ENCODE measurements at regions not wholly inside any gene's neighbourhood (a gene's known extent, or its start where the extent isn't known, plus 50 kb on each side); places are given as distances from the start of the nearest gene placed in this dataset.

GRCh38 chr2:184463102-184463865 is 135.0 kb upstream of the ZNF804A start:
- no peaks in the 10 kb centered on the region for H3K9me3 ChIP-seq (ENCODE audit: control insufficient read depth, low read depth, low read length)
- H3K27ac ChIP-seq (ENCODE audit: low read length): peak overlapping the region; percentile 78
- peak overlapping the region; percentile 10 for H3K4me3 ChIP-seq (ENCODE audit: low read length)
- peaks cover 8% of the 10 kb centered on the region for H3K4me1 ChIP-seq (ENCODE audit: control insufficient read depth, insufficient read depth, low read length)
- no CpG with 5 or more reads among the region's 4 CpGs for WGBS (ENCODE audit: insufficient coverage, low lambda C conversion rate)
- H3K27me3 ChIP-seq (ENCODE audit: control insufficient read depth, insufficient read depth, low read length): no peaks in the 10 kb centered on the region
- no peaks in the 10 kb centered on the region for H3K36me3 ChIP-seq (ENCODE audit: control insufficient read depth, insufficient read depth, low read length)
- DNase-seq: peak; percentile 82 to 94

GRCh38 chr2:184463866-184464248 is 134.5 kb upstream of the ZNF804A start:
- peaks cover 8% of the 10 kb centered on the region for H3K4me1 ChIP-seq (ENCODE audit: control insufficient read depth, insufficient read depth, low read length)
- DNase-seq: no peak
- H3K36me3 ChIP-seq (ENCODE audit: control insufficient read depth, insufficient read depth, low read length): no peaks in the 10 kb centered on the region
- H3K27me3 ChIP-seq (ENCODE audit: control insufficient read depth, insufficient read depth, low read length): no peaks in the 10 kb centered on the region
- H3K4me3 ChIP-seq (ENCODE audit: low read length): no peak overlapping the region
- no peaks in the 10 kb centered on the region for H3K9me3 ChIP-seq (ENCODE audit: control insufficient read depth, low read depth, low read length)
- WGBS (ENCODE audit: insufficient coverage, low lambda C conversion rate): 0% methylated on average over 1 of the region's 1 CpG
- H3K27ac ChIP-seq (ENCODE audit: low read length): peak overlapping the region; percentile 19

DNA sequence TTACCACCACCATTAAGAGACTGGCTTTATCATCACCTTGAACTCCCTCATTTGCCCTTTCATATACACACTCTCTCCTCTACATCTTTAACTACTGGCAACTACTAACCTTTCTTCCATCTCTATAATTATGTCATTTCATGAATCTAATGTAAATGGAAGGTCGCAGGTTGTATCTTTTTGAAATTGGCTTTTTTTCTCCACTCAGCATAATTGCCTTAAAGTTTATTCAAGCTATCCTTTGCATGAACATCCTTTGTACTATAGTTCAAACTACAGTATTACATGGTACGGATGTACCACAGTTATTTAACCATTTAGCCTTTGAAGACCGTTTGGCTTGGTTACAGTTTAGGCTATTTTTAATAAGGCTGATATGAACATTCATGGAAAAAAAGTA is 129.5 kb upstream of the ZNF804A start:
- H3K4me3 ChIP-seq (ENCODE audit: low read length): no peak overlapping the region
- H3K27ac ChIP-seq (ENCODE audit: low read length): no peak overlapping the region
- no peaks in the 10 kb centered on the region for H3K9me3 ChIP-seq (ENCODE audit: control insufficient read depth, low read depth, low read length)
- no peaks in the 10 kb centered on the region for H3K36me3 ChIP-seq (ENCODE audit: control insufficient read depth, insufficient read depth, low read length)
- H3K4me1 ChIP-seq (ENCODE audit: control insufficient read depth, insufficient read depth, low read length): peaks cover 4% of the 10 kb centered on the region
- no peak for DNase-seq
- no peaks in the 10 kb centered on the region for H3K27me3 ChIP-seq (ENCODE audit: control insufficient read depth, insufficient read depth, low read length)
- WGBS (ENCODE audit: insufficient coverage, low lambda C conversion rate): no CpG with 5 or more reads among the region's 3 CpGs

DNA sequence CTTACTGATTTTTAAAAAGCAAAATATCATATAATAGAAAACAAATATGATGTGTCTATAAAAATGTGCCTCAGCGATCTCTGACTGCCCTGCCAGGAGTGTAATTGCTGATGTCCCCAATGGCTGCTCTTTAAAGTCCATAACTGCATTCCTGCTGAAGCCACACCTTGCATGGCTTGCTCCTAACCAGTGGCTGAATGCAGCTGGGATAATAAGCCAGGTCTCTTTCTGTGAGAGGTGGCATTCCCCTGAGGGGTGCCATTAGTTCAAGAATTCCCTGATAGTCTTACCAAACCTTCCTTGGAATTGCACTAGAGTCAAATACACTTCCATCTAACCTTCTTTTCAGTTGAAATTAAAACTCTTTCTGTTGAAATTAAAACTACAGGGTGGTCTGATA is 125.8 kb upstream of the ZNF804A start:
- Histone ChIP-seq H3K36me3 (ENCODE audit: control insufficient read depth, insufficient read depth, low read length) (no peaks in the 10 kb centered on the region), H3K27ac (ENCODE audit: low read length) (no peak overlapping the region), H3K27me3 (ENCODE audit: control insufficient read depth, insufficient read depth, low read length) (no peaks in the 10 kb centered on the region), H3K9me3 (ENCODE audit: control insufficient read depth, low read depth, low read length) (no peaks in the 10 kb centered on the region), H3K4me1 (ENCODE audit: control insufficient read depth, insufficient read depth, low read length) (no peaks in the 10 kb centered on the region), H3K4me3 (ENCODE audit: low read length) (no peak overlapping the region)
- 40% methylated on average over 1 of the region's 1 CpG for WGBS (ENCODE audit: insufficient coverage, low lambda C conversion rate)
- no peak for DNase-seq

DNA sequence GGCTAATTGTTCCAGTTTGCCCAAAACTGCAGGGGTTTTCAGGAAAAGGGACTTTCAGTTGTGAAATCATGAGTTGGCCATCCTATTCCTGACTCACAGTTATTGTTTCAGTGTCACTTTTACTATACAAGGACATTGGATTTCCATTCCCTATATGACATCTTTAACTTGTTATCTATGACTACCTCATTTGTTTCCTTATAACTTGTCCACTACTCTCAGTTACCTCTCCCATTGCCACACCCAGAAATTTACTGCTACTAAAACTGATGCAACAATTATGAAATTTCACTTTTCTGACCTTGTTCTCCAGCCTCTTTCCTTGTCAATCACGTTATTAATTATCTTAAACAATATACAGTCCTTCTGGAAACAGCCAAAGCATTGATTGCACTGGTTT is 116.5 kb upstream of the ZNF804A start:
- Histone ChIP-seq H3K4me3 (ENCODE audit: low read length) (no peak overlapping the region), H3K36me3 (ENCODE audit: control insufficient read depth, insufficient read depth, low read length) (no peaks in the 10 kb centered on the region), H3K27me3 (ENCODE audit: control insufficient read depth, insufficient read depth, low read length) (no peaks in the 10 kb centered on the region), H3K4me1 (ENCODE audit: control insufficient read depth, insufficient read depth, low read length) (no peaks in the 10 kb centered on the region), H3K9me3 (ENCODE audit: control insufficient read depth, low read depth, low read length) (no peaks in the 10 kb centered on the region), H3K27ac (ENCODE audit: low read length) (no peak overlapping the region)
- WGBS (ENCODE audit: insufficient coverage, low lambda C conversion rate): 20% methylated on average over 1 of the region's 1 CpG
- DNase-seq: peak; percentile 18 to 65

GRCh38 chr2:184498936-184499335 is 99.4 kb upstream of the ZNF804A start:
- Histone ChIP-seq H3K36me3 (ENCODE audit: control insufficient read depth, insufficient read depth, low read length) (no peaks in the 10 kb centered on the region), H3K4me3 (ENCODE audit: low read length) (no peak overlapping the region), H3K27ac (ENCODE audit: low read length) (no peak overlapping the region), H3K9me3 (ENCODE audit: control insufficient read depth, low read depth, low read length) (no peaks in the 10 kb centered on the region), H3K4me1 (ENCODE audit: control insufficient read depth, insufficient read depth, low read length) (no peaks in the 10 kb centered on the region), H3K27me3 (ENCODE audit: control insufficient read depth, insufficient read depth, low read length) (no peaks in the 10 kb centered on the region)
- peak in 1 of 2 donors; percentile 21 for DNase-seq
- WGBS (ENCODE audit: insufficient coverage, low lambda C conversion rate): 32% methylated on average over 2 of the region's 2 CpGs

- DNase-seq: peak in 1 of 2 donors; percentile 6
- Histone ChIP-seq H3K36me3 (ENCODE audit: control insufficient read depth, insufficient read depth, low read length) (no peaks in the 10 kb centered on the region), H3K4me1 (ENCODE audit: control insufficient read depth, insufficient read depth, low read length) (no peaks in the 10 kb centered on the region), H3K4me3 (ENCODE audit: low read length) (no peak overlapping the region), H3K27ac (ENCODE audit: low read length) (no peak overlapping the region), H3K27me3 (ENCODE audit: control insufficient read depth, insufficient read depth, low read length) (no peaks in the 10 kb centered on the region), H3K9me3 (ENCODE audit: control insufficient read depth, low read depth, low read length) (no peaks in the 10 kb centered on the region)
These were observed 94.1 kb upstream of the ZNF804A start for GRCh38 chr2:184504252-184504651.

GRCh38 chr2:184507254-184507653 is 91.1 kb upstream of the ZNF804A start:
- Histone ChIP-seq H3K27ac (ENCODE audit: low read length) (no peak overlapping the region), H3K4me3 (ENCODE audit: low read length) (no peak overlapping the region), H3K9me3 (ENCODE audit: control insufficient read depth, low read depth, low read length) (no peaks in the 10 kb centered on the region), H3K27me3 (ENCODE audit: control insufficient read depth, insufficient read depth, low read length) (no peaks in the 10 kb centered on the region), H3K4me1 (ENCODE audit: control insufficient read depth, insufficient read depth, low read length) (no peaks in the 10 kb centered on the region), H3K36me3 (ENCODE audit: control insufficient read depth, insufficient read depth, low read length) (no peaks in the 10 kb centered on the region)
- no peak for DNase-seq
- 96% methylated on average over 3 of the region's 5 CpGs for WGBS (ENCODE audit: insufficient coverage, low lambda C conversion rate)

DNA sequence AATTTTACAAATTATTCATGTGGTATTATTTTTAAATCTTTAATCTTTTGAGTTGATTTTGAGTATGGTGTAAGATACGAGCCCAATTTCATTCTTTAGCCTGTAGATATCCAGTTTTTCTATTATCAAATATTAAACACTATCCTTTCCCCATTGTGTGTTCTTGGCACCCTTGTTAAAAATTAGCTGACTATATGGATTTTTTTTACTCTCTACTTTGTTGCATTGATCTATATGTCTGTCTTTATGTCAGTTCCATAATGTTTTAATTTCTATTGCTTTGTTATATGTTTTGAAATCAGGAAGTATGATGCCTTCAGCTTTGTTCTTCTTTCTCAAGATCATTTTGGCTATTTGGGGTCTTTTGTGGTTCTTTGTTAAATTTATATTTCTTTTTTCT is 80.9 kb upstream of the ZNF804A start:
- DNase-seq: no peak
- 71% methylated on average over 1 of the region's 1 CpG for WGBS (ENCODE audit: insufficient coverage, low lambda C conversion rate)
- no peaks in the 10 kb centered on the region for H3K9me3 ChIP-seq (ENCODE audit: control insufficient read depth, low read depth, low read length)
- no peak overlapping the region for H3K27ac ChIP-seq (ENCODE audit: low read length)
- H3K27me3 ChIP-seq (ENCODE audit: control insufficient read depth, insufficient read depth, low read length): no peaks in the 10 kb centered on the region
- no peak overlapping the region for H3K4me3 ChIP-seq (ENCODE audit: low read length)
- H3K36me3 ChIP-seq (ENCODE audit: control insufficient read depth, insufficient read depth, low read length): no peaks in the 10 kb centered on the region
- H3K4me1 ChIP-seq (ENCODE audit: control insufficient read depth, insufficient read depth, low read length): no peaks in the 10 kb centered on the region

- no peak overlapping the region for H3K4me3 ChIP-seq (ENCODE audit: low read length)
- H3K36me3 ChIP-seq (ENCODE audit: control insufficient read depth, insufficient read depth, low read length): no peaks in the 10 kb centered on the region
- H3K27me3 ChIP-seq (ENCODE audit: control insufficient read depth, insufficient read depth, low read length): no peaks in the 10 kb centered on the region
- H3K4me1 ChIP-seq (ENCODE audit: control insufficient read depth, insufficient read depth, low read length): no peaks in the 10 kb centered on the region
- no peak for DNase-seq
- H3K27ac ChIP-seq (ENCODE audit: low read length): no peak overlapping the region
- WGBS (ENCODE audit: insufficient coverage, low lambda C conversion rate): 100% methylated on average over 1 of the region's 1 CpG
- H3K9me3 ChIP-seq (ENCODE audit: control insufficient read depth, low read depth, low read length): no peaks in the 10 kb centered on the region
These were observed 77.9 kb upstream of the ZNF804A start for GRCh38 chr2:184520441-184520840.

- no peak overlapping the region for H3K27ac ChIP-seq (ENCODE audit: low read length)
- H3K36me3 ChIP-seq (ENCODE audit: control insufficient read depth, insufficient read depth, low read length): no peaks in the 10 kb centered on the region
- no peaks in the 10 kb centered on the region for H3K27me3 ChIP-seq (ENCODE audit: control insufficient read depth, insufficient read depth, low read length)
- no peaks in the 10 kb centered on the region for H3K4me1 ChIP-seq (ENCODE audit: control insufficient read depth, insufficient read depth, low read length)
- no peak for DNase-seq
- H3K9me3 ChIP-seq (ENCODE audit: control insufficient read depth, low read depth, low read length): peaks cover 10% of the 10 kb centered on the region
- no peak overlapping the region for H3K4me3 ChIP-seq (ENCODE audit: low read length)
- no CpG with 5 or more reads among the region's 11 CpGs for WGBS (ENCODE audit: insufficient coverage, low lambda C conversion rate)
These were observed 74.6 kb upstream of the ZNF804A start for GRCh38 chr2:184523732-184524131.

Data from large intestine (tissue), 3 donors.